ENCODE measurements at regions not wholly inside any gene's neighbourhood (a gene's known extent, or its start where the extent isn't known, plus 50 kb on each side); places are given as distances from the start of the nearest gene placed in this dataset.

- no peak overlapping the region for H2BK5ac ChIP-seq (ENCODE audit: low read depth, low read length, poor library complexity, severe bottlenecking)
- H3K27me3 ChIP-seq (ENCODE audit: control insufficient read depth in 1 of 2, insufficient read depth in 1 of 2, low read length in 2 of 2), result no peaks in the 10 kb centered on the region
- no peak overlapping the region for H3K4ac ChIP-seq (ENCODE audit: low read depth in 1 of 2, low read length in 2 of 2)
- no peak overlapping the region for H2AFZ ChIP-seq (ENCODE audit: low read depth, low read length)
- H2BK12ac ChIP-seq (ENCODE audit: low read length in 2 of 2), result no peak overlapping the region
- 92% methylated on average over 19 of the region's 19 CpGs for WGBS
- H3K14ac ChIP-seq (ENCODE audit: low read length in 2 of 2), result no peak overlapping the region
- no peaks in the 10 kb centered on the region for H3K36me3 ChIP-seq (ENCODE audit: control insufficient read depth in 1 of 2, insufficient read depth in 2 of 2, low read depth in 1 of 2, low read length in 2 of 2)
- H3K4me1 ChIP-seq (ENCODE audit: control insufficient read depth, insufficient read depth, low read depth, low read length), result no peaks in the 10 kb centered on the region
- no peak overlapping the region for H3K4me3 ChIP-seq (ENCODE audit: insufficient read depth in 1 of 2, low read depth in 1 of 2, low read length in 2 of 2)
- no peak overlapping the region for H2AK5ac ChIP-seq (ENCODE audit: low read length, severe bottlenecking)
- H2BK120ac ChIP-seq (ENCODE audit: low read depth, low read length), result no peak overlapping the region
- no peak for DNase-seq
- no peak overlapping the region for H3K23ac ChIP-seq (ENCODE audit: low read length in 2 of 2)
- no peaks in the 10 kb centered on the region for H3K9me3 ChIP-seq (ENCODE audit: control insufficient read depth, low read length)
- H4K91ac ChIP-seq (ENCODE audit: low read length), result no peak overlapping the region
- H3K18ac ChIP-seq (ENCODE audit: low read depth in 1 of 2, low read length in 2 of 2), result no peak overlapping the region
- H3K4me2 ChIP-seq (ENCODE audit: low read length, poor library complexity, severe bottlenecking), result no peak overlapping the region
- no peak overlapping the region for H3K27ac ChIP-seq (ENCODE audit: low read length, poor library complexity, severe bottlenecking)
- no peak overlapping the region for H4K8ac ChIP-seq (ENCODE audit: low read length)
- H3K79me1 ChIP-seq (replicated peaks; ENCODE audit: low read length, poor library complexity, severe bottlenecking), result no peaks in the 10 kb centered on the region
- H2BK15ac ChIP-seq (ENCODE audit: low read depth, poor library complexity, severe bottlenecking), result no peak overlapping the region
- no peak overlapping the region for H3K9ac ChIP-seq (ENCODE audit: low read length)
Observed at GRCh38 chr16:79272141-79272577, 328.4 kb downstream of the MAF start.

- Histone ChIP-seq H3K9ac (ENCODE audit: low read length) (no peak overlapping the region), H3K4ac (ENCODE audit: low read depth in 1 of 2, low read length in 2 of 2) (no peak overlapping the region), H4K8ac (ENCODE audit: low read length) (no peak overlapping the region), H3K27me3 (ENCODE audit: control insufficient read depth in 1 of 2, insufficient read depth in 1 of 2, low read length in 2 of 2) (no peaks in the 10 kb centered on the region), H3K79me1 (replicated peaks; ENCODE audit: low read length, poor library complexity, severe bottlenecking) (no peaks in the 10 kb centered on the region), H3K4me1 (ENCODE audit: control insufficient read depth, insufficient read depth, low read depth, low read length) (no peaks in the 10 kb centered on the region), H3K4me2 (ENCODE audit: low read length, poor library complexity, severe bottlenecking) (no peak overlapping the region), H3K18ac (ENCODE audit: low read depth in 1 of 2, low read length in 2 of 2) (no peak overlapping the region), H3K14ac (ENCODE audit: low read length in 2 of 2) (no peak overlapping the region), H3K27ac (ENCODE audit: low read length, poor library complexity, severe bottlenecking) (no peak overlapping the region), H2AFZ (ENCODE audit: low read depth, low read length) (no peak overlapping the region), H2BK120ac (ENCODE audit: low read depth, low read length) (no peak overlapping the region), H2BK15ac (ENCODE audit: low read depth, poor library complexity, severe bottlenecking) (no peak overlapping the region), H3K4me3 (ENCODE audit: insufficient read depth in 1 of 2, low read depth in 1 of 2, low read length in 2 of 2) (no peak overlapping the region), H4K91ac (ENCODE audit: low read length) (no peak overlapping the region), H3K36me3 (ENCODE audit: control insufficient read depth in 1 of 2, insufficient read depth in 2 of 2, low read depth in 1 of 2, low read length in 2 of 2) (no peaks in the 10 kb centered on the region), H2BK12ac (ENCODE audit: low read length in 2 of 2) (no peak overlapping the region), H2BK5ac (ENCODE audit: low read depth, low read length, poor library complexity, severe bottlenecking) (no peak overlapping the region), H2AK5ac (ENCODE audit: low read length, severe bottlenecking) (no peak overlapping the region), H3K9me3 (ENCODE audit: control insufficient read depth, low read length) (no peaks in the 10 kb centered on the region), H3K23ac (ENCODE audit: low read length in 2 of 2) (no peak overlapping the region)
- DNase-seq, result no peak
- WGBS, result 0% methylated on average over 1 of the region's 1 CpG
Observed at GRCh38 chr16:79271583-79271982, 329.0 kb downstream of the MAF start.

- H3K23ac ChIP-seq (ENCODE audit: low read length in 2 of 2), result no peak overlapping the region
- H4K91ac ChIP-seq (ENCODE audit: low read length), result no peak overlapping the region
- H4K8ac ChIP-seq (ENCODE audit: low read length), result no peak overlapping the region
- H3K9me3 ChIP-seq (ENCODE audit: control insufficient read depth, low read length), result no peaks in the 10 kb centered on the region
- no peaks in the 10 kb centered on the region for H3K79me1 ChIP-seq (replicated peaks; ENCODE audit: low read length, poor library complexity, severe bottlenecking)
- H3K27ac ChIP-seq (ENCODE audit: low read length, poor library complexity, severe bottlenecking), result no peak overlapping the region
- H3K14ac ChIP-seq (ENCODE audit: low read length in 2 of 2), result no peak overlapping the region
- H2BK12ac ChIP-seq (ENCODE audit: low read length in 2 of 2), result no peak overlapping the region
- H2BK15ac ChIP-seq (ENCODE audit: low read depth, poor library complexity, severe bottlenecking), result no peak overlapping the region
- no peaks in the 10 kb centered on the region for H3K36me3 ChIP-seq (ENCODE audit: control insufficient read depth in 1 of 2, insufficient read depth in 2 of 2, low read depth in 1 of 2, low read length in 2 of 2)
- H3K4me2 ChIP-seq (ENCODE audit: low read length, poor library complexity, severe bottlenecking), result no peak overlapping the region
- DNase-seq, result no peak
- H2AK5ac ChIP-seq (ENCODE audit: low read length, severe bottlenecking), result no peak overlapping the region
- no peak overlapping the region for H2BK5ac ChIP-seq (ENCODE audit: low read depth, low read length, poor library complexity, severe bottlenecking)
- no peak overlapping the region for H3K18ac ChIP-seq (ENCODE audit: low read depth in 1 of 2, low read length in 2 of 2)
- 90% methylated on average over 2 of the region's 2 CpGs for WGBS
- no peak overlapping the region for H3K4ac ChIP-seq (ENCODE audit: low read depth in 1 of 2, low read length in 2 of 2)
- no peak overlapping the region for H2BK120ac ChIP-seq (ENCODE audit: low read depth, low read length)
- no peaks in the 10 kb centered on the region for H3K4me1 ChIP-seq (ENCODE audit: control insufficient read depth, insufficient read depth, low read depth, low read length)
- no peak overlapping the region for H3K4me3 ChIP-seq (ENCODE audit: insufficient read depth in 1 of 2, low read depth in 1 of 2, low read length in 2 of 2)
- no peak overlapping the region for H2AFZ ChIP-seq (ENCODE audit: low read depth, low read length)
- no peaks in the 10 kb centered on the region for H3K27me3 ChIP-seq (ENCODE audit: control insufficient read depth in 1 of 2, insufficient read depth in 1 of 2, low read length in 2 of 2)
- H3K9ac ChIP-seq (ENCODE audit: low read length), result no peak overlapping the region
Observed at GRCh38 chr16:79270011-79270410, 330.5 kb downstream of the MAF start.

GRCh38 chr16:79269211-79269863 lies 331.2 kb downstream of the MAF start:
- no peak for DNase-seq
- H3K23ac ChIP-seq (ENCODE audit: low read length in 2 of 2), result no peak overlapping the region
- H3K27ac ChIP-seq (ENCODE audit: low read length, poor library complexity, severe bottlenecking), result no peak overlapping the region
- H3K4me1 ChIP-seq (ENCODE audit: control insufficient read depth, insufficient read depth, low read depth, low read length), result no peaks in the 10 kb centered on the region
- no peak overlapping the region for H2BK12ac ChIP-seq (ENCODE audit: low read length in 2 of 2)
- no peak overlapping the region for H4K91ac ChIP-seq (ENCODE audit: low read length)
- WGBS, result 55% methylated on average over 6 of the region's 8 CpGs
- H3K14ac ChIP-seq (ENCODE audit: low read length in 2 of 2), result no peak overlapping the region
- H2AK5ac ChIP-seq (ENCODE audit: low read length, severe bottlenecking), result no peak overlapping the region
- no peak overlapping the region for H2BK15ac ChIP-seq (ENCODE audit: low read depth, poor library complexity, severe bottlenecking)
- no peak overlapping the region for H2BK5ac ChIP-seq (ENCODE audit: low read depth, low read length, poor library complexity, severe bottlenecking)
- H2BK120ac ChIP-seq (ENCODE audit: low read depth, low read length), result no peak overlapping the region
- no peaks in the 10 kb centered on the region for H3K27me3 ChIP-seq (ENCODE audit: control insufficient read depth in 1 of 2, insufficient read depth in 1 of 2, low read length in 2 of 2)
- no peak overlapping the region for H3K4me2 ChIP-seq (ENCODE audit: low read length, poor library complexity, severe bottlenecking)
- no peak overlapping the region for H3K9ac ChIP-seq (ENCODE audit: low read length)
- no peak overlapping the region for H3K4ac ChIP-seq (ENCODE audit: low read depth in 1 of 2, low read length in 2 of 2)
- H3K18ac ChIP-seq (ENCODE audit: low read depth in 1 of 2, low read length in 2 of 2), result no peak overlapping the region
- no peak overlapping the region for H2AFZ ChIP-seq (ENCODE audit: low read depth, low read length)
- no peaks in the 10 kb centered on the region for H3K36me3 ChIP-seq (ENCODE audit: control insufficient read depth in 1 of 2, insufficient read depth in 2 of 2, low read depth in 1 of 2, low read length in 2 of 2)
- no peak overlapping the region for H4K8ac ChIP-seq (ENCODE audit: low read length)
- no peak overlapping the region for H3K4me3 ChIP-seq (ENCODE audit: insufficient read depth in 1 of 2, low read depth in 1 of 2, low read length in 2 of 2)
- no peaks in the 10 kb centered on the region for H3K79me1 ChIP-seq (replicated peaks; ENCODE audit: low read length, poor library complexity, severe bottlenecking)
- H3K9me3 ChIP-seq (ENCODE audit: control insufficient read depth, low read length), result no peaks in the 10 kb centered on the region
